CD4-positive, alpha-beta T cell treated with Interleukin-1 beta for 1 hour (primary cell): ENCODE measurements at regions not wholly inside any gene's neighbourhood (a gene's known extent, or its start where the extent isn't known, plus 50 kb on each side); places are given as distances from the start of the nearest gene placed in this dataset.

Source experiments
- DNase-seq, 2 donors: peaks; one replicate each; pipeline ENCODE4 v3.0.0-alpha.2; 2020 to 2022

GRCh38 chr18:73617981-73618380 is 529.7 kb downstream of the FBXO15 start:
- no peak for DNase-seq

GRCh38 chr18:73615506-73615905 is 532.1 kb downstream of the FBXO15 start:
- DNase-seq, result no peak

- no peak for DNase-seq
Observed at GRCh38 chr18:73614812-73615211, 532.8 kb downstream of the FBXO15 start.

- DNase-seq, result no peak
Observed at GRCh38 chr18:73613706-73614340, 533.8 kb downstream of the FBXO15 start.

- no peak for DNase-seq
Observed at GRCh38 chr18:73597832-73598615, 549.6 kb downstream of the FBXO15 start.

GRCh38 chr18:73594749-73595148 is 552.9 kb downstream of the FBXO15 start:
- DNase-seq, result no peak

- no peak for DNase-seq
Observed at GRCh38 chr18:73593207-73593606, 554.4 kb downstream of the FBXO15 start.

- no peak for DNase-seq
Observed at GRCh38 chr18:73590950-73591349, 556.7 kb downstream of the FBXO15 start.

- DNase-seq, result no peak
Observed at GRCh38 chr18:73579698-73580097, 567.9 kb downstream of the FBXO15 start.

- DNase-seq, result no peak
Observed at GRCh38 chr18:73577365-73577764, 570.3 kb downstream of the FBXO15 start.

GRCh38 chr18:73563901-73564472 is 583.6 kb downstream of the FBXO15 start:
- no peak for DNase-seq

GRCh38 chr18:73563345-73563744 is 584.3 kb downstream of the FBXO15 start:
- DNase-seq, result no peak

GRCh38 chr18:73556904-73557303 is 590.7 kb downstream of the FBXO15 start:
- DNase-seq, result no peak

GRCh38 chr18:73552171-73552570 is 595.5 kb downstream of the FBXO15 start:
- no peak for DNase-seq

GRCh38 chr18:73551211-73551610 is 596.4 kb downstream of the FBXO15 start:
- DNase-seq, result no peak

GRCh38 chr18:73549236-73549635 is 598.4 kb downstream of the FBXO15 start:
- DNase-seq, result no peak

GRCh38 chr18:73545472-73545871 is 602.2 kb downstream of the FBXO15 start:
- no peak for DNase-seq

- DNase-seq, result no peak
Observed at GRCh38 chr18:73544617-73545016, 603.0 kb downstream of the FBXO15 start.

GRCh38 chr18:73544032-73544431 is 603.6 kb downstream of the FBXO15 start:
- DNase-seq, result no peak

GRCh38 chr18:73535990-73536389 is 611.6 kb downstream of the FBXO15 start:
- DNase-seq, result no peak

- no peak for DNase-seq
Observed at GRCh38 chr18:73535189-73535588, 612.4 kb downstream of the FBXO15 start.

GRCh38 chr18:73531601-73532000 is 616.0 kb downstream of the FBXO15 start:
- DNase-seq, result no peak

- DNase-seq, result no peak
Observed at GRCh38 chr18:73528066-73528465, 619.6 kb downstream of the FBXO15 start.

- no peak for DNase-seq
Observed at GRCh38 chr18:73520229-73520628, 627.4 kb downstream of the FBXO15 start.
